Activated CD8-positive, alpha-beta T cell treated with anti-CD3 and anti-CD28 coated beads for 36 hours (primary cell): ENCODE measurements at regions not wholly inside any gene's neighbourhood (a gene's known extent, or its start where the extent isn't known, plus 50 kb on each side); places are given as distances from the start of the nearest gene placed in this dataset.
A peak's percentile ranks its signal among the peaks of the same experiment; 100 is the strongest.

ENCODE experiments used
- ATAC-seq: fragments of 200-7000 bp; cut with Tn5 transposase; one replicate; pipeline ENCODE4 v1.10.0; 2021; ENCODE audit warnings: mild to moderate bottlenecking, moderate library complexity
- CTCF ChIA-PET: fragments of 350-600 bp; sonication (Branson Sonifier 250); formaldehyde crosslinking; loops from one replicate; lab custom pipeline; 2021; ENCODE audit warnings: antibody characterized with exemption; lab: Charles Lee
- POLR2A ChIA-PET: fragments of 350-600 bp; sonication (Branson Sonifier 250); formaldehyde crosslinking; loops from one replicate; lab custom pipeline; 2021; ENCODE audit warnings: antibody characterized with exemption; lab: Charles Lee
- DNase-seq: peaks from one replicate; pipeline ENCODE4 v3.0.0-alpha.2; 2020
- H3K27ac Mint-ChIP-seq: one replicate; pipeline ENCODE4 v1.8.0; 2021; ENCODE audit warnings: mild to moderate bottlenecking, mixed read lengths
- H3K27me3 Mint-ChIP-seq: one replicate; pipeline ENCODE4 v1.8.0; 2021; ENCODE audit warnings: mixed read lengths
- H3K36me3 Mint-ChIP-seq: one replicate; pipeline ENCODE4 v1.8.0; 2021; ENCODE audit warnings: low read depth, mixed read lengths
- H3K4me1 Mint-ChIP-seq: one replicate; pipeline ENCODE4 v1.8.0; 2021; ENCODE audit warnings: low read depth, mixed read lengths
- H3K4me3 Mint-ChIP-seq: one replicate; pipeline ENCODE4 v1.8.0; 2021; ENCODE audit warnings: mild to moderate bottlenecking, moderate library complexity, mixed read lengths
- H3K9me3 Mint-ChIP-seq: one replicate; pipeline ENCODE4 v1.8.0; 2021; ENCODE audit warnings: mixed read lengths
- intact Hi-C: fragments of 100-400 bp; cut with micrococcal nuclease; formaldehyde crosslinking; loops from one replicate; pipeline ENCODE4 v1.10.0; 2022
- TF ChIP-seq, protein P1 (sequence below): fragments of 200-600 bp; IDR thresholded peaks from one replicate; pipeline ENCODE4 v1.8.0; 2022; ENCODE audit warnings: antibody characterized with exemption, mild to moderate bottlenecking

DNA sequence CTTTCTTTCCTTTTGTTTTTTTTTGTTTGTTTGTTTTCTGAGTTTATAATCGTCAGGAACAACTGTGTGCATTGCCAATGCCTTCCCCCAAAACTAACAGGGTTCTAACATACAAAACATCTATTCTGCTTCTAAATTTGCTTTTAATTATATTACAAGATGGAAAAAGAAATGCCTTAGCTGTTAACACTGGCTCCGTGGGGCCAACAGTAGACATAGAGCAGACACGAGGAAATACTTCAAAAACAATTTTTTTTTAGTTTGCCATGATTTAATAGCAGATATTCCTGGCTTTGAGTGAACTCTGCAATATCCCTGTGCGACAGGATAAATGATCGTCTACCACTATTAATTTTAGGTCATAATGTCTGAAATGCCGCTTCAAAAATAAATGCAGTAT, 153.3 kb upstream of the HNRNPA3 start:
- Mint-ChIP-seq H3K27me3 (no peaks in the 10 kb centered on the region), H3K9me3 (no peaks in the 10 kb centered on the region), H3K36me3 (no peaks in the 10 kb centered on the region), H3K4me3 (no peak overlapping the region), H3K4me1 (peaks cover 4% of the 10 kb centered on the region), H3K27ac (no peak overlapping the region)
- POLR2A ChIA-PET: no interaction called here
- TF ChIP-seq, protein P1, sequence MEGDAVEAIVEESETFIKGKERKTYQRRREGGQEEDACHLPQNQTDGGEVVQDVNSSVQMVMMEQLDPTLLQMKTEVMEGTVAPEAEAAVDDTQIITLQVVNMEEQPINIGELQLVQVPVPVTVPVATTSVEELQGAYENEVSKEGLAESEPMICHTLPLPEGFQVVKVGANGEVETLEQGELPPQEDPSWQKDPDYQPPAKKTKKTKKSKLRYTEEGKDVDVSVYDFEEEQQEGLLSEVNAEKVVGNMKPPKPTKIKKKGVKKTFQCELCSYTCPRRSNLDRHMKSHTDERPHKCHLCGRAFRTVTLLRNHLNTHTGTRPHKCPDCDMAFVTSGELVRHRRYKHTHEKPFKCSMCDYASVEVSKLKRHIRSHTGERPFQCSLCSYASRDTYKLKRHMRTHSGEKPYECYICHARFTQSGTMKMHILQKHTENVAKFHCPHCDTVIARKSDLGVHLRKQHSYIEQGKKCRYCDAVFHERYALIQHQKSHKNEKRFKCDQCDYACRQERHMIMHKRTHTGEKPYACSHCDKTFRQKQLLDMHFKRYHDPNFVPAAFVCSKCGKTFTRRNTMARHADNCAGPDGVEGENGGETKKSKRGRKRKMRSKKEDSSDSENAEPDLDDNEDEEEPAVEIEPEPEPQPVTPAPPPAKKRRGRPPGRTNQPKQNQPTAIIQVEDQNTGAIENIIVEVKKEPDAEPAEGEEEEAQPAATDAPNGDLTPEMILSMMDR: no peak
- intact Hi-C loops: no loop called here
- no peak for DNase-seq
- CTCF ChIA-PET: no interaction called here
- no peak for ATAC-seq

DNA sequence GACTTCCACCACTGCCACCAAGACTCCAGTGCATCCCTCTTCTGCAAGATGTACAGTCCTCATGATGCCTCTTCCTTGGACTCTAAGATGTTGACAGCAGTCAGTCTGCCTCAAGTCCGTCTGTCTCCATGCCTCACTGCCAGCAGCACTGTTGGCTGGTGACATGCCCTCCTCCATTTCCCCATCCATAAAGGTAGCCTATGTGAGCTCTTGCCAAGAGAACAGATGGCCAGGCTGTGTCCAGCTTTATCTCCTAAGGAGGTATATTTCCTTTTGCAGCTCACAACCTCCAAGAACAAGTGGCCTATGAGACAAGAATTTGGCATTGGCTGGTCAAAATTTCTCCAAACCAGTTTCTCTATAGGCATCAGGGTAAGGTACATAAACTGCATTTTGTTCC, 149.3 kb upstream of the HNRNPA3 start:
- H3K4me1 Mint-ChIP-seq: peaks cover 4% of the 10 kb centered on the region
- no peak overlapping the region for H3K27ac Mint-ChIP-seq
- ChIA-PET CTCF (interaction anchor here (0.6 to 0.9 kb wide), 2 partner anchors 86 to 609 kb away, joined by 3 read pairs; no protein-coding TSS in a partner anchor), POLR2A (no interaction called here)
- TF ChIP-seq, protein P1: no peak
- no peak for ATAC-seq
- no peak overlapping the region for H3K4me3 Mint-ChIP-seq
- H3K9me3 Mint-ChIP-seq: no peaks in the 10 kb centered on the region
- DNase-seq: no peak
- H3K27me3 Mint-ChIP-seq: no peaks in the 10 kb centered on the region
- intact Hi-C loops: no loop called here
- no peaks in the 10 kb centered on the region for H3K36me3 Mint-ChIP-seq

DNA sequence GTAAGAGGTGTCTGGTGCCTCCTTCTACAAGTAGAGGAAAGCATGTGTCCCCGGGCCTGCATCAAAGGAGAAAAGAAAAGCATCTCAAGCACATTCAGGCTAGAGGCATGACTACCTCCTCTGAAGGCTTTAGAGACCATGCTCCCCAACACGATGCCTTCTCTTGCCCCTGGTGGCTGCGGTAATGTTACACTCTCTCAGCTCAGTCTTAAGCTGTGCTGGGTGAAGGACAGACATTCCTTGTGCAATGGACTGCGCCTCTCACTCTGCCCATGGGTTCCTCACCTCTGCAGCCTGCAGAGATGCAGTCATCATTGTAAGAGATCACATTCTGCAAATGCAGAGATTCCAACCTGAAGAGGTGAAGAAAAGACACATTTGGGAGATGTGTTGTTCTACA, 148.2 kb upstream of the HNRNPA3 start:
- no peak overlapping the region for H3K4me3 Mint-ChIP-seq
- no peaks in the 10 kb centered on the region for H3K27me3 Mint-ChIP-seq
- intact Hi-C loops: no loop called here
- TF ChIP-seq, protein P1: no peak
- ChIA-PET CTCF (no interaction called here), POLR2A (no interaction called here)
- H3K4me1 Mint-ChIP-seq: no peaks in the 10 kb centered on the region
- DNase-seq: no peak
- no peaks in the 10 kb centered on the region for H3K9me3 Mint-ChIP-seq
- ATAC-seq: no peak
- H3K27ac Mint-ChIP-seq: no peak overlapping the region
- H3K36me3 Mint-ChIP-seq: no peaks in the 10 kb centered on the region

DNA sequence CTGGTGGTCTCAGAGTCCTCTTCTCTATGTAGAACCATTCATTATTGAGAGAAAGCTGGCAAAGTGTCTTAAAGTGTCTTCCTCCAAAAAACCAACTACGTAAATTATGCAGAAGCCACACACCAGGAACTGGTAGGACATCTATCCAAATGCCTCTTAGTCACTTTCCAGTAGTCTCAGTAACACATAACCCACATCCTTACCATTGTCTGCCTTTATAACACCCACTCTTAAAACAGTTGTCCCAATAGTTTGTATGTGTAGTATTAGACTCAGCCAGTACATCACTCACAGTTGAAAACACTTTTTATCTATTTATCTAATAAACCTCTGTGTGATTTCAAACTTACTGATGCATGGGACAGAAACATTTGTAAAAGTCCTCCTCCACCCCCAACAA, 143.6 kb upstream of the HNRNPA3 start:
- Mint-ChIP-seq H3K9me3 (no peaks in the 10 kb centered on the region), H3K27me3 (peaks cover 2% of the 10 kb centered on the region), H3K27ac (no peak overlapping the region), H3K4me3 (no peak overlapping the region), H3K4me1 (no peaks in the 10 kb centered on the region), H3K36me3 (no peaks in the 10 kb centered on the region)
- DNase-seq (no peak), ATAC-seq (no peak)
- ChIA-PET POLR2A (no interaction called here), CTCF (no interaction called here)
- TF ChIP-seq, protein P1: no peak
- intact Hi-C loops: no loop called here

DNA sequence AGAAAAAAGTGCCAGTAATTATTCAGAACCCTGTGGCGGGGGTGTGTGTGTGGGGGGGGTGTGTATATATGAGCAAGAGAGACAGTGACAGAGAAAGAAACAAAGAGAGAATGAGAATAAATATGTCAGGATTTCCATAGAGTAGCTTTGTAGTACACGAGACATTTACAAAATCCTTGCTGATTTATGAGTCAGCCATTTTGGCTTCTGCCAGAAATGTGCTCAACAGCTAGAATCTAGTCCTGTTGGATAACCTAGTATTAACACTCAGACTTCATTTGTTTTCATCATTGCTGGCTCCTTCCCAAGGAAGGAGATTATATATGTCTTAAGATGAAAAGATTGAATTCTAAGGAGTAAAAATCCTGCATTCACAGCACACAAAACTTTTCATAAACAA, 140.5 kb upstream of the HNRNPA3 start:
- ATAC-seq (peak; percentile 49), DNase-seq (no peak)
- peaks cover 2% of the 10 kb centered on the region for H3K27me3 Mint-ChIP-seq
- ChIA-PET POLR2A (no interaction called here), CTCF (interaction anchor here (0.8 to 1.5 kb wide), 2 partner anchors 16 to 77 kb away, joined by 3 read pairs; no protein-coding TSS in a partner anchor)
- H3K36me3 Mint-ChIP-seq: no peaks in the 10 kb centered on the region
- H3K9me3 Mint-ChIP-seq: no peaks in the 10 kb centered on the region
- H3K4me3 Mint-ChIP-seq: no peak overlapping the region
- no peaks in the 10 kb centered on the region for H3K4me1 Mint-ChIP-seq
- TF ChIP-seq, protein P1: no peak
- H3K27ac Mint-ChIP-seq: no peak overlapping the region
- intact Hi-C loops: no loop called here
